NCI-H1105 treated with DMSO at 0.1 percent for 48 hours (cell line): ENCODE measurements at regions not wholly inside any gene's neighbourhood (a gene's known extent, or its start where the extent isn't known, plus 50 kb on each side); places are given as distances from the start of the nearest gene placed in this dataset.

Experiments used
- DNase-seq: peaks from one replicate; lab custom pipeline; 2025; lab: John Stamatoyannopoulos, UW

DNA sequence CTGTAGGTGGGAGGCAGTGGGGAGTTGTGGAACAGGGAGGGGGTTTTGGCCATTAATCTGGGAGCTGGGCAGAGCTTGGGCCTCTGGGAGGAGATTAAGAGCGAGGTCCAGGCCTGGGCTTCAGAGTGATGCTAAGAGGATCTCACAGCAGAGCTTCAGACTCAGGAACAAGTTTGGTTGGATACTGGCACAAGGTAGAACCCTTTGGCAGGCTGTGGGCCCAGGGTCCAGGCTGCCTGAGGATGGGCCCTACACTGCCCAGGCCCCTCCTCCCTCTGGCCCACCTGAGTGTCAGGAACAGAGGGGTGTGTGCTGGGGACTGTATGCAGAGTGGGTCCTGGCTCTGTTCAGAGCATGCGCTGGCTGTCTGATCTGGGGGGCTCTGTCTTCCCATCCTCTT lies 334.9 kb downstream of the CYP26B1 start:
- no peak for DNase-seq

DNA sequence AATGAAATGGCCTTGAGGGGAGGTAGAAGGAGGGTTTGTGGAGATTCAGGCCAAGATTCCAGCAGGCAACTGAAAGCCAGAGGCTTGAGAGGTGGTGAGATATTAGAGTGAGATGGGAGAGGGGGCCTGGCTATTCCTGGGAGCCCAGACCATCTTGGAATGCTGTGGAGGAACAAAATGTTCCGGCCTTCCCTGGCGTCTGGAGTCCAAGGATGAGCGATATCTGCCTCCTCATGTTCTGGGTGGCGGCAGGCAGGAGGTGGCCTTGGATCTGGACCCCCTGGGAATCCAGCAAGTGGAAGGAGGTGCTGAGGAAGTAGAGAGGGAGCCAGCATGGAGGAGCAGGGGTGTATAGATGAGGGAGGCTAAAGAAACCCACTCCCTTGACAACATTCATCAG lies 335.9 kb downstream of the CYP26B1 start:
- DNase-seq = no peak

DNA sequence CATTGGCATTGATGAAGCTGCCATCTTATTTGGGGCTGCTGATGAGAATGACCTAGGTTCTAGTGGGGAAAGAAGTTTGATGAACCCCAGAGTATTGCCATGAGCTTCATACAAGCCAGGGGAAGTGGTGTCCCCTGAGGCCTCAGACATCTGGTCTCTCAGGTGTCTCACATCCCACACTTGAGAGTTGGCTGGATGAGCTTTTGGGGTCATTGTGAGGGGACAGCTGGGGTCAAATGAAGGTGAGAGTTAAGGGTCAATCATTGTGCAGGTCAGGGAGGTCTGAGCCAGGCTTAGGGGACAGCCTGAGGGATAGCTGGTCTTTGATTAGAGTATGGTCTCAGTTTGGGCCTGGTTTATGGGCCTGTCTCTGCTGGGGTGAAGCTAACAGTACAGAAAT lies 336.5 kb downstream of the CYP26B1 start:
- no peak for DNase-seq

GRCh38 chr2:71807581-71808451 lies 339.8 kb downstream of the CYP26B1 start:
- DNase-seq = no peak

DNA sequence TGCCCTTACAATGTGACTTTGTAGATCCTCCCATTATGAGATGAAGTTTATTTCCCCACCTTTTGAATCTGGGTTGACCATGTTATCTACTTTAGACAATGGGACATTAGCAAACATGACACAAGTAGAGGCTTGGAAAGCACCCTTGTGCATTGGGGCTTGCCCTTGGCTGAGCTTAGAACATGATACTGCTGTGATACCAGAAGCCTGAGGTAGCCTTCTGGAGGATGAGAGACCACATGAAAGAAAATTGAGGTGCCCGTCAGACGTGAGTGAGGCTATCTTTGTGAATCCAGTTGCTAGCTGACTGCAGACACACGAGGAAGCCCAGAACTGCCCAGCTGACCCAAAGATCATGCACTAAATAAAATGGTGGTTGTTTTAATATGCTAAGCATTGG lies 341.2 kb downstream of the CYP26B1 start:
- DNase-seq = no peak

- DNase-seq = no peak
These were observed 343.3 kb downstream of the CYP26B1 start for GRCh38 chr2:71804281-71804751.

- DNase-seq = no peak
These were observed 344.3 kb downstream of the CYP26B1 start for GRCh38 chr2:71803398-71803797.

DNA sequence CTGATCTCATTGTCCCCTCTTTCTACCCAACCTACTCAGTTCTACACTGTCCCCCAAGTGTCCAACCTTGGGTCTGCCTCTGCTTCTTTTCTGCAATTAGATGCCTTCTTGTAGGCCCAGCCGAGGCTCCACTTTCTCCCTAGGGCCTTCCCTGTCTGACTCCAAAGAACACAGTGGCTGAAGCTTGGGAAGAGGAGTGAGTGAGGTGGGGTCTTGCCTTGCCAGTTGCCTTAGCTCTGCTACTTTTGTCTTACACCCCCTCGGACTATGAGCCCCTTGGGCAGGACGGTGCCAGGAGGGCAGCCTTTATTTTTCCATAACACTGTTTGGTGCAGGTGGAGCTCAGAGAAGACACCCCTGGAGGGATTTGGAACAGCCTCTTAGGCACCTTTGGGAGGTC lies 345.1 kb downstream of the CYP26B1 start:
- no peak for DNase-seq

- peak; percentile 3 for DNase-seq
These were observed 345.7 kb downstream of the CYP26B1 start for GRCh38 chr2:71801969-71802368.

DNA sequence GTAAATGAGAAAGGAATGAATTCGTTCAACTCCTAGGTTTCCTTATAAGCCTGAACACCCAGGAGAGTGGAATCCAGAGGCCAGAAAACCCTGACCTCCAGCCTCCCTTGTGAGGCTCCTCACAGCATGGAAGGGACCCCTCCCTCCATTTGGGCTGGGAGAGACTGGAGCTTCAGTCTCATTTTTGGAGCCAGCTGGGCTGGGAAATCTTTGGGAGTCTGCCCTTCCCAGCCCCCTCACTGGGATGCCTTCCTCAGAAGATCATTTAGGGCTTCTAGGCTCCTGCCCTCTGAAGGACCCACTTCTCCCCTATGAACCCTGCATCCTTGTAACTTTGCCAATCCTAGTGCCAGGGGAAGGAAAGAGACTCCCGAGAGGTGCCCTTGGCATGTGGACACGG lies 346.1 kb downstream of the CYP26B1 start:
- DNase-seq = no peak

- no peak for DNase-seq
These were observed 346.8 kb downstream of the CYP26B1 start for GRCh38 chr2:71800851-71801250.

GRCh38 chr2:71800106-71800809 lies 346.9 kb downstream of the DYSF start:
- no peak for DNase-seq

- no peak for DNase-seq
These were observed 345.7 kb downstream of the DYSF start for GRCh38 chr2:71799013-71799575.

- no peak for DNase-seq
These were observed 345.1 kb downstream of the DYSF start for GRCh38 chr2:71798266-71799012.

- DNase-seq = no peak
These were observed 343.9 kb downstream of the DYSF start for GRCh38 chr2:71797035-71797810.

DNA sequence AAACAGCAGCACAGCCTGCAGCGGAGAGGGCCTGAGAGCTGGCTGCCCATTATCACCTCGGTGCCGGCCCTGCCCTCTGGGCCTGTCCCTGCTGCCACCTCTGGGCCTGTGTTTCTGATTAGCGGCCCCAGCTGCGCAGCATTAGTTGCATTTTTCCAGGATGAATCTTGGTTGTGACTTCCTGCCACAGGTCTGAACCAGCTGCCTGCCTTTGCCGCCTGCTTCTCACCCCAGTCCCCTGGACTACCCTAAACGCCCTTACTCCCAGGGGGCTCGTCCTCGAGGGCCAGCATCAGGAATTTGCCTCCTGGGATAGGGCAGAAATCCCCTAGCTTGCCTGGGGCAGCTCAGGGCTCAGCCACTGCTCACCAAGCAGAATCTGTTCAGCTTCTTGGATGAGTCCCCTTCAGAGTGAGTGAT lies 342.8 kb downstream of the DYSF start:
- no peak for DNase-seq

DNA sequence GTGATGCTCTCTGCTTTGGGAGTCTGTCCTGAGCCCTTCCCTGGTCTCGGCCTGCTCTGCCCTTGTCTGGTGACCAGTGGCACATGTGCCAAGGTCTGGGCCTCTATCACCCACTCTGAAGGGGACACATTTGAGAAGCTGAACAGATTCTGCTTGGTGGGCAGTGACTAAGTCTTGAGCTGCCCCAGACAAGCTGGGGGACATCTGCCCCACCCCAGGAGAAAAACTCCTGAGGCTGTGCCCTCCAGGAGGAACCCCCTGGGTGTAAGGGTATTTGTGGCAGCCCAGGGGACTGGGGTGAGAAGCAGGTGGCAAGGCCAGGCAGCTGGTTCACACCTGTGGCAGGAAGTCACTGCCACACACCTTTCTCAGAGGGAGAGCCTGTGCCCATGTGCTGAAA lies 342.1 kb downstream of the DYSF start:
- no peak for DNase-seq

DNA sequence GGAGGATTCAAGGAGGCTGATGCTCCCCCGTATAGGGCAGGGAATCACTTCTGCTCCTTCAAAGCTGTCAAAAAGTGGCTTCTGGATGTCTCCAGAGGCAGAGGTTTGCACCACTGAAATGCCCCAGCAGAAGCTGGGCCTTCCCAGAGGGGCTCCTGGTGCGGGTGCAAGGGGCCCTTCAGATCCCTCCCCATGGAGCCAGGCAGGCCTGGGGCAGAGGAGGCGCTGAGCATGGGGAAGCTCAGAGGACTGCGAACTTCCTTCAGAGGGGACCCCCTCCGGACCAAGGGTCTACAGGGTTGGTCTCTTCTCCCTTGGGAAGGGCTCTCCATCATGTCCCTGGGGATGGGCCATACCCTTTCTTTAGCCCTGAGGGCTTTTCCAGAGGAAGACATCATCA lies 341.2 kb downstream of the DYSF start:
- DNase-seq = no peak

DNA sequence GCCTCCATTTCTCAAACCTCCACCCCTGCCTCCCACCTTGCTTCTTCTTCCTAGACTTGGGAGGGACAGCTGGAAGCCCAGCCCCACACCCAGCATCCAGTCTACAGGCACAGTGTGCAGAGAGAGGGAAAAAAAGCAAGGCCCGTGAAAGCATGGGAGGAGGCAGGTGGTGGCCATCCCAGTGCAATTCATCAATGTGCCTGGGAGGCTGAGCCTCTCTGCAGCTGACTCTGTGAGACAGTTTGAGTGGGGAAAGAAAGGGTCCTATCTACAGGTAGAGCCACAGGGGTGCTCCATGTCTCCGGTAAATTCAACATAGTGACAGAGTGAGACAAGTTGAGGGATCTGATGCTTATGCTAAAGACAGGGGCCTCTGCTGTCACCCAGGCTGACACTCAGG lies 340.6 kb downstream of the DYSF start:
- DNase-seq = no peak

DNA sequence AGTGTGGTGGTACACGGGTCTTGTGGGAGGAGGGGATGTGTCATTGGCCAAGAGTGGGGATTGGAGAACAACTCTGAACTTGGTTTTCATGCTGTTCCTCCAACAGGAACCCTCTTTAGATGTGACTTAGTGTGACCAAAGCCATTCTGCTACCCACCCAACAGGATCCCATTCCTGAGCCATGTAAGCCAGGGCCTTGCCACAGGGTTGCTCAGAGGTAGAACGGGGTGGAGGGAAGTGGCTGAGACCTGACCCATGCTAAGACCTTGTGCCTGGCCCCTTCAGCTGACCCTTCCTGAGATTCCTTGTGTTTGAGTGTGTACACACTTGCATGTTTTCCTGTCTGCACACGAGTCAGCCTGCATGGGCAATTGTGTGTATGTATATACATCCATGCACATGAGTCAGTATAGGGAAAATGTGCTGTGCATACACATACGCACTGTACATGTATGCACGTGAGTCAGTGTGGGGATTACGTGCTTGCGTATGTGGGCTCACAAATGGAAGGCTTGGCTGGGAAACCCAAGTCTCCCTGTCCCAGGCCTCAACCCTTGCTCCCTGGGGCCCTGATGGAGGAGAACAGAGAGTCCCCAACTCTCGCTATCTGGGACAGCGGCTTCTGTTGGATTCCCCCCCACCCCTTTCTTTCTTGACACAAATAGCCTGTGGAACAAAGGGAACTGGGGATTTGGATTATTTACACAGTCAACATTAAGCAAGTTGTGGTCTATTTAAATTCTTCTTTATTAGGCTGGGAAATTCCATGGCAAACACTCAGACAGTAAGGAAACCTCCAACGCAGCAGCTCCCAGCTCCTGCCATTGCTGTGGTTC lies 339.8 kb downstream of the DYSF start:
- no peak for DNase-seq
